ENCODE measurements at regions not wholly inside any gene's neighbourhood (a gene's known extent, or its start where the extent isn't known, plus 50 kb on each side); places are given as distances from the start of the nearest gene placed in this dataset.

DNA sequence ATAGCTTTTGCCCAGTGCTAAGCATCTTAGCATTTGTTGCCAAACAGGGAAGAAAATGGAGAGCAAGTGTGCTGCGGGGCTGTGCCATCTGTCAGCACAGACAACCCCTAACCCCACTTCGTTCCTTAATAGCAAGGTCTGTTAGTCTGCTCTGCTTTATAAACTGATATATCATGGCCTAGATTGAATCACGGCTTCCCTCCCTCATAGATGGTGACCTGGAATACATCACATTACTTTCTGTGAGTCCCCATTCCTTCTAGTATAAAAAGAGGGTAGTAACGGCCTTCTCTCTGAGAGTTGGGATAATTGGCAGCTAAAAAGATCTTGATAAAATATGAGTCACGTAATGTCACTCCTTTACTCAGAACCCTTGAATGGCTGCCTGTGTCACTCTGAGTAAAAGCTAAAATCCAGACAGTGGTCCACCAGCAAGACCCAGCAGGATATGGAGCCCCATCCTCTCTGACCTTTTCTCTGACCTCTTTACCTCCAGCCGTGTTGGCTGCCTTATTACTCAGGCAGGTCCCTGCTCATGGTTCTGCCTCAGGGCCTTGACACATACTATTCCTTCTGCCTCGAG is 151.7 kb downstream of the DLEU7 start:
- TF ChIP-seq, protein P1, sequence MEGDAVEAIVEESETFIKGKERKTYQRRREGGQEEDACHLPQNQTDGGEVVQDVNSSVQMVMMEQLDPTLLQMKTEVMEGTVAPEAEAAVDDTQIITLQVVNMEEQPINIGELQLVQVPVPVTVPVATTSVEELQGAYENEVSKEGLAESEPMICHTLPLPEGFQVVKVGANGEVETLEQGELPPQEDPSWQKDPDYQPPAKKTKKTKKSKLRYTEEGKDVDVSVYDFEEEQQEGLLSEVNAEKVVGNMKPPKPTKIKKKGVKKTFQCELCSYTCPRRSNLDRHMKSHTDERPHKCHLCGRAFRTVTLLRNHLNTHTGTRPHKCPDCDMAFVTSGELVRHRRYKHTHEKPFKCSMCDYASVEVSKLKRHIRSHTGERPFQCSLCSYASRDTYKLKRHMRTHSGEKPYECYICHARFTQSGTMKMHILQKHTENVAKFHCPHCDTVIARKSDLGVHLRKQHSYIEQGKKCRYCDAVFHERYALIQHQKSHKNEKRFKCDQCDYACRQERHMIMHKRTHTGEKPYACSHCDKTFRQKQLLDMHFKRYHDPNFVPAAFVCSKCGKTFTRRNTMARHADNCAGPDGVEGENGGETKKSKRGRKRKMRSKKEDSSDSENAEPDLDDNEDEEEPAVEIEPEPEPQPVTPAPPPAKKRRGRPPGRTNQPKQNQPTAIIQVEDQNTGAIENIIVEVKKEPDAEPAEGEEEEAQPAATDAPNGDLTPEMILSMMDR (IDR thresholded peaks at IDR 0.05): no peak
- TF ChIP-seq POLR2A (IDR thresholded peaks at IDR 0.05): no peak

Data from heart left ventricle (tissue), 13 donors.